Progenitor cell of endocrine pancreas (in vitro differentiated cells): ENCODE measurements at regions not wholly inside any gene's neighbourhood (a gene's known extent, or its start where the extent isn't known, plus 50 kb on each side); places are given as distances from the start of the nearest gene placed in this dataset.

Experiments used
- DNase-seq: peaks from one replicate; pipeline ENCODE4 v3.0.0; 2021; ENCODE audit warnings: low spot score; ENCODE audit not compliant: unreplicated experiment
- H3K27ac Mint-ChIP-seq: 2 replicates; pipeline ENCODE4 v1.8.0; 2021; ENCODE audit warnings: mild to moderate bottlenecking, moderate library complexity, mixed read lengths
- H3K27me3 Mint-ChIP-seq: 2 replicates; pipeline ENCODE4 v1.8.0; 2021; ENCODE audit warnings: mixed read lengths
- H3K36me3 Mint-ChIP-seq: 2 replicates; pipeline ENCODE4 v1.8.0; 2022; ENCODE audit warnings: mixed read lengths; ENCODE audit not compliant: insufficient read depth
- H3K4me1 Mint-ChIP-seq: 2 replicates; pipeline ENCODE4 v1.8.0; 2021; ENCODE audit warnings: low read depth, mixed read lengths
- H3K4me3 Mint-ChIP-seq: 2 replicates; pipeline ENCODE4 v1.8.0; 2021; ENCODE audit warnings: low read depth, mild to moderate bottlenecking, moderate library complexity, mixed read lengths
- H3K9me3 Mint-ChIP-seq: 2 replicates; pipeline ENCODE4 v1.8.0; 2021; ENCODE audit warnings: low read depth, mixed read lengths
- TF ChIP-seq, protein P1 (sequence below): fragments of 200-600 bp; sonication (generic); IDR thresholded peaks from one replicate; pipeline ENCODE4 v1.5.0; 2021; ENCODE audit warnings: antibody characterized with exemption, mild to moderate bottlenecking; ENCODE audit not compliant: unreplicated experiment

DNA sequence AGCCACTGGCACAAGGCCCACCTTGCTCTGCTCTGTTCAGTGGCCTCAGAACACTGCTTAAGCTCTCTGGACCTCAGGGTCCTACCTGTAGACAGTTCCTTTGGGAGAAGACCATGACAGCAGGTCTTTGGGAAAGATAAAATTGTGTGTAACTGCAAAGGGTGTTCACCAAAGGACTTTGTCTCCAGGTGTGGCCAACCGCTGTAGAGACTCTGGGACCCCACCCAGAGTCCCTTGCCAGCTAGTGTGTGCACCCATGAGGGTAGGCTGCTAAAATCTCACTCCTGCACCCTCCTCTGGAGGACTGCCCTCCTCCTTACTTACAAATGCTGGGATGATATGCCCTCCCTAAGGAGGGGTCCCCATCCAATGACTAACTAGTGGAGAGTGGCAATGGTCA lies 211.2 kb downstream of the TSHZ3 start:
- Mint-ChIP-seq H3K9me3 (no peaks in the 10 kb centered on the region), H3K27ac (no peak overlapping the region), H3K4me1 (peaks cover 5% of the 10 kb centered on the region), H3K27me3 (peaks cover 16% of the 10 kb centered on the region), H3K36me3 (no peaks in the 10 kb centered on the region), H3K4me3 (no peak overlapping the region)
- TF ChIP-seq, protein P1, sequence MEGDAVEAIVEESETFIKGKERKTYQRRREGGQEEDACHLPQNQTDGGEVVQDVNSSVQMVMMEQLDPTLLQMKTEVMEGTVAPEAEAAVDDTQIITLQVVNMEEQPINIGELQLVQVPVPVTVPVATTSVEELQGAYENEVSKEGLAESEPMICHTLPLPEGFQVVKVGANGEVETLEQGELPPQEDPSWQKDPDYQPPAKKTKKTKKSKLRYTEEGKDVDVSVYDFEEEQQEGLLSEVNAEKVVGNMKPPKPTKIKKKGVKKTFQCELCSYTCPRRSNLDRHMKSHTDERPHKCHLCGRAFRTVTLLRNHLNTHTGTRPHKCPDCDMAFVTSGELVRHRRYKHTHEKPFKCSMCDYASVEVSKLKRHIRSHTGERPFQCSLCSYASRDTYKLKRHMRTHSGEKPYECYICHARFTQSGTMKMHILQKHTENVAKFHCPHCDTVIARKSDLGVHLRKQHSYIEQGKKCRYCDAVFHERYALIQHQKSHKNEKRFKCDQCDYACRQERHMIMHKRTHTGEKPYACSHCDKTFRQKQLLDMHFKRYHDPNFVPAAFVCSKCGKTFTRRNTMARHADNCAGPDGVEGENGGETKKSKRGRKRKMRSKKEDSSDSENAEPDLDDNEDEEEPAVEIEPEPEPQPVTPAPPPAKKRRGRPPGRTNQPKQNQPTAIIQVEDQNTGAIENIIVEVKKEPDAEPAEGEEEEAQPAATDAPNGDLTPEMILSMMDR, result no peak
- no peak for DNase-seq

DNA sequence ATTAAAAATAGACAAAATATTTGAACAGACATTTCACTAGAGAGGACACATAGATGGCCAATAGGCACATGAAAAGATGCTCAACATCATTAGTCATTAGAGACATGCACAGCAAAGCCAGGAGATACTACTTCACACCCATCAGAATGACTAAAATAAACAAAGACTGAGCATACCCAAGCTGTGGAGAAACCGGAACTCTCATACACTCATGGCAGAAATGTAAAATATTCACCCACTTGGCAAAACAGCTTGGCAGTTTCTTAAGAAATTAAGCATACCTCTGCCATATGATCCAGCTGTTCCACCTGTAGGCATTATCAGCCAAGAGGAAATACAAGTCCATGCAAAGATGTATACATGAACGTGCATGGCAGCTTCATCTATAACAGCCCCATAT lies 213.4 kb downstream of the TSHZ3 start:
- H3K4me3 Mint-ChIP-seq, result no peak overlapping the region
- H3K27me3 Mint-ChIP-seq, result peaks cover 4% of the 10 kb centered on the region
- no peaks in the 10 kb centered on the region for H3K9me3 Mint-ChIP-seq
- H3K36me3 Mint-ChIP-seq, result no peaks in the 10 kb centered on the region
- no peak for DNase-seq
- TF ChIP-seq, protein P1, result no peak
- H3K27ac Mint-ChIP-seq, result no peak overlapping the region
- H3K4me1 Mint-ChIP-seq, result peaks cover 5% of the 10 kb centered on the region

DNA sequence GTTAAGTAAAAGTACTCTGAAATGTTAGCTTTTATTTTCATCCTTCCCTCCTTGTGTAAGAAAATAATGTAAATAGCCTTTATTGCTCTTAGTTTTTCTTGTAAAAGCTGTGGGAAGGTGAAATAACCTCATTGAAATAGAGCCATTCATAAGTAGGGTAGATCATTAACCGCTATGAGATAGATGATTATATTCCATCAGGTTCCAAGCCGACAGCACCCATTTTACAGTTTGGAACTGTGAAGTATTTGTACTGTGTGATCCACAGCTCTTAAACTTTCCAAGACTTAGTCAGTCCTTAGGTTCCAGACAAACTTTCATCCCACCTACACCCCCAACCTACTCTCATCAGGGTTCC lies 216.5 kb downstream of the TSHZ3 start:
- H3K9me3 Mint-ChIP-seq, result peaks cover 3% of the 10 kb centered on the region
- TF ChIP-seq, protein P1, result no peak
- no peaks in the 10 kb centered on the region for H3K4me1 Mint-ChIP-seq
- no peak overlapping the region for H3K27ac Mint-ChIP-seq
- no peak for DNase-seq
- no peaks in the 10 kb centered on the region for H3K27me3 Mint-ChIP-seq
- H3K36me3 Mint-ChIP-seq, result no peaks in the 10 kb centered on the region
- H3K4me3 Mint-ChIP-seq, result no peak overlapping the region

DNA sequence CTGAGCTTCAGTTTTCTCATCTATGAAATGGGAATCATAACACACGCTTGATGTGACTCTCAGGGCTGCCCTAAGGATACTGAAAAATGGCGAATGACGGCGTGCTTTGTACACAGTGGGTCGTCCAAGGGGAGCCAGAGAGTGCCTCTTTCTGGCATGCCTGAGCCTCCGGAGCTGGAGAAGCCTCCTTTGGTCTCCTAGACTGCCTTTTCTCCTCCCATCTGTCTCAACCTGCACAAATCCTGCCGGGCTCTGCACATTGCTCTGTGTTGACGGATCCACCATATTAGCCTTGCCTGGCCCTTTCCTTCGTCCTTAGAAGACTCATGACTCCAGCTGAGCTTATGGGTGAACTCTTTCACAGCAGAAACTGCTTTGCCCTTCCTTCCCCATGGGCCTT lies 220.9 kb downstream of the TSHZ3 start:
- Mint-ChIP-seq H3K4me3 (no peak overlapping the region), H3K27me3 (no peaks in the 10 kb centered on the region), H3K9me3 (peaks cover 3% of the 10 kb centered on the region), H3K4me1 (no peaks in the 10 kb centered on the region), H3K36me3 (no peaks in the 10 kb centered on the region), H3K27ac (no peak overlapping the region)
- TF ChIP-seq, protein P1, result no peak
- DNase-seq, result no peak

DNA sequence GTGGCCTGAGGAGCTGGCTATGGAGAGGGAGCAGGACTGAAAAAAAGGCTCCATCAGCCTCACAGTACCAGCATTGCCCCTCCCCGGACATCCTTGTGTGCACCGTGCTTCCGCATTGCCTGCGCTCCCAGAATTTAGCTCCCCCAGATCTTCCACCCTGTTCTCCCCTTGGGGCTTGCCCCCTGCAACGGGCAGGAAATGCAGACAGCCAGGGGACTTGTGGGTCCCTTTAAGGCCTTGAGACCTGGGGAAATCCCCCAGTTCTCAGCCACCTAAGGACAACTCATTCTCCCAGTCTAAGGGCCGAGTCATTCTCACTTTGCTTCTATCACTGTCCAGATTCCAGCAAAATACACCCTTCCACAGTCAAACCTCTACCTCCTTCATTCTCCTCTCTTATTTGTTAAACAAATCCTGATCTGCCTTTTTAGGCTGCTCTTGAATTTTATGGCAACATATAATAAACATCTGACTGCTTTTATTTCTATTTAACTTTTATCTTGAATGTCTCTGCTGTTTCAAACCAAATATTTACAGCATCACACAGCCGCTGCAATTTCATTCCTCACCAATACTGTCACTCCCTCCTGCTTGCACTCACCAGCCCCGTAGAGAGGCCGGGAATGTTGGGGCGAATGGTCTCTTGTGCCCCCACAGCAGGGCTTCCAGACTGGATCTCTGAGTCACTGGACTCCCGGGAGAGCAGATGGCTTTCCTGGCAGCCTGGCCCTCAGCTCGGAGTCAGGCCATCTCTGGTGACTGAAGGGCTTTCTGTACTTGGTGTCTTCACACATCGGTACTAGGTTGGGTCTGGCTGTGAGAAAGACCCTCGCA lies 221.9 kb downstream of the TSHZ3 start:
- Mint-ChIP-seq H3K9me3 (peaks cover 3% of the 10 kb centered on the region), H3K4me3 (no peak overlapping the region), H3K27ac (peak overlapping the region; percentile 25), H3K36me3 (no peaks in the 10 kb centered on the region), H3K4me1 (no peaks in the 10 kb centered on the region), H3K27me3 (no peaks in the 10 kb centered on the region)
- TF ChIP-seq, protein P1, result no peak
- DNase-seq, result no peak
